ENCODE measurements at regions not wholly inside any gene's neighbourhood (a gene's known extent, or its start where the extent isn't known, plus 50 kb on each side); places are given as distances from the start of the nearest gene placed in this dataset.
A peak's percentile ranks its signal among the peaks of the same experiment; 100 is the strongest.

- H3K36me3 ChIP-seq (ENCODE audit: control insufficient read depth, insufficient read depth, low read length): no peaks in the 10 kb centered on the region
- no peaks in the 10 kb centered on the region for H3K9me3 ChIP-seq (ENCODE audit: control insufficient read depth, insufficient read depth, low read length)
- WGBS (ENCODE audit: insufficient coverage): no CpG with 5 or more reads among the region's 2 CpGs
- H3K4me3 ChIP-seq (ENCODE audit: low read depth, low read length): no peak overlapping the region
- no peak overlapping the region for H3K27ac ChIP-seq (ENCODE audit: low read depth, low read length)
- H3K4me1 ChIP-seq (ENCODE audit: control insufficient read depth, insufficient read depth, low read length): no peaks in the 10 kb centered on the region
- DNase-seq (ENCODE audit: low read depth in 4 of 6, low spot score in 6 of 6): no peak
- no peaks in the 10 kb centered on the region for H3K27me3 ChIP-seq (ENCODE audit: control insufficient read depth, insufficient read depth, low read length)
These were observed 1382.8 kb upstream of the CELF4 start for GRCh38 chr18:38948436-38948835.

DNA sequence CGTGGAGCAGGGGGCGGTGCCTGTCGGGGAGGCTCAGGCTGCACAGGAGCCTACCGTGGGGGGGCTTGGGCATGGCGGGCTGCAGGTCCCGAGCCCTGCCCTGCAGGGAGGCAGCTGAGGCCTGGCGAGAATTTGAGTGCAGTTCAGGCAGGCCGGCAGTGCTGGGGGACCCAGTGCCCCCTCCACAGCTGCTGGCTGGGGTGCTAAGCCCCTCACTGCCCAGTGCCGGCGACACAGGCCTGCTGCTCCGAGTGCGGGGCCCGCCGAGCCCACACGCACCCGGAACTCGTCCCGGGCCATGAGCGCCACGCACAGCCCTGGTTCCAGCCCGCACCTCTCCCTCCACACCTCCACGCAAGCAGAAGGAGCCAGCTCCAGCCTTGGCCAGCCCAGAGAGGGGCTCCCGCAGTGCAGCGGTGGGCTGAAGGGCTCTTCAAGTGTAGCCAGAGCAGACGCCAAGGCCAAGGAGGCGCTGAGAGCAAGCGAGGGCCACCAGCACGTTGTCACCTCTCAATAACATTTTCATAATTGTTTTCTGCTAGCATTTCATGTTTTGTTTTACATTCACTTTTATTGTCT, 1378.9 kb upstream of the CELF4 start:
- Histone ChIP-seq H3K9me3 (ENCODE audit: control insufficient read depth, insufficient read depth, low read length) (no peaks in the 10 kb centered on the region), H3K27me3 (ENCODE audit: control insufficient read depth, insufficient read depth, low read length) (no peaks in the 10 kb centered on the region), H3K27ac (ENCODE audit: low read depth, low read length) (no peak overlapping the region), H3K36me3 (ENCODE audit: control insufficient read depth, insufficient read depth, low read length) (no peaks in the 10 kb centered on the region), H3K4me3 (ENCODE audit: low read depth, low read length) (no peak overlapping the region), H3K4me1 (ENCODE audit: control insufficient read depth, insufficient read depth, low read length) (no peaks in the 10 kb centered on the region)
- no peak for DNase-seq (ENCODE audit: low read depth in 4 of 6, low spot score in 6 of 6)
- WGBS (ENCODE audit: insufficient coverage): 87% methylated on average over 28 of the region's 28 CpGs

GRCh38 chr18:38941711-38942561, 1376.3 kb upstream of the CELF4 start:
- 43% methylated on average over 7 of the region's 9 CpGs for WGBS (ENCODE audit: insufficient coverage)
- Histone ChIP-seq H3K9me3 (ENCODE audit: control insufficient read depth, insufficient read depth, low read length) (no peaks in the 10 kb centered on the region), H3K4me3 (ENCODE audit: low read depth, low read length) (no peak overlapping the region), H3K27ac (ENCODE audit: low read depth, low read length) (no peak overlapping the region), H3K27me3 (ENCODE audit: control insufficient read depth, insufficient read depth, low read length) (no peaks in the 10 kb centered on the region), H3K4me1 (ENCODE audit: control insufficient read depth, insufficient read depth, low read length) (no peaks in the 10 kb centered on the region), H3K36me3 (ENCODE audit: control insufficient read depth, insufficient read depth, low read length) (no peaks in the 10 kb centered on the region)
- DNase-seq (ENCODE audit: low read depth in 4 of 6, low spot score in 6 of 6): peak in 1 of 6 donors; percentile 26

GRCh38 chr18:38940863-38941531, 1375.4 kb upstream of the CELF4 start:
- Histone ChIP-seq H3K27me3 (ENCODE audit: control insufficient read depth, insufficient read depth, low read length) (no peaks in the 10 kb centered on the region), H3K27ac (ENCODE audit: low read depth, low read length) (no peak overlapping the region), H3K36me3 (ENCODE audit: control insufficient read depth, insufficient read depth, low read length) (no peaks in the 10 kb centered on the region), H3K4me3 (ENCODE audit: low read depth, low read length) (no peak overlapping the region), H3K9me3 (ENCODE audit: control insufficient read depth, insufficient read depth, low read length) (no peaks in the 10 kb centered on the region), H3K4me1 (ENCODE audit: control insufficient read depth, insufficient read depth, low read length) (no peaks in the 10 kb centered on the region)
- 94% methylated on average over 11 of the region's 13 CpGs for WGBS (ENCODE audit: insufficient coverage)
- DNase-seq (ENCODE audit: low read depth in 4 of 6, low spot score in 6 of 6): no peak

- H3K4me3 ChIP-seq (ENCODE audit: low read depth, low read length): no peak overlapping the region
- no peak overlapping the region for H3K27ac ChIP-seq (ENCODE audit: low read depth, low read length)
- H3K27me3 ChIP-seq (ENCODE audit: control insufficient read depth, insufficient read depth, low read length): no peaks in the 10 kb centered on the region
- H3K36me3 ChIP-seq (ENCODE audit: control insufficient read depth, insufficient read depth, low read length): no peaks in the 10 kb centered on the region
- no peaks in the 10 kb centered on the region for H3K9me3 ChIP-seq (ENCODE audit: control insufficient read depth, insufficient read depth, low read length)
- no peaks in the 10 kb centered on the region for H3K4me1 ChIP-seq (ENCODE audit: control insufficient read depth, insufficient read depth, low read length)
- no peak for DNase-seq (ENCODE audit: low read depth in 4 of 6, low spot score in 6 of 6)
These were observed 1374.9 kb upstream of the CELF4 start for GRCh38 chr18:38940475-38940862.

DNA sequence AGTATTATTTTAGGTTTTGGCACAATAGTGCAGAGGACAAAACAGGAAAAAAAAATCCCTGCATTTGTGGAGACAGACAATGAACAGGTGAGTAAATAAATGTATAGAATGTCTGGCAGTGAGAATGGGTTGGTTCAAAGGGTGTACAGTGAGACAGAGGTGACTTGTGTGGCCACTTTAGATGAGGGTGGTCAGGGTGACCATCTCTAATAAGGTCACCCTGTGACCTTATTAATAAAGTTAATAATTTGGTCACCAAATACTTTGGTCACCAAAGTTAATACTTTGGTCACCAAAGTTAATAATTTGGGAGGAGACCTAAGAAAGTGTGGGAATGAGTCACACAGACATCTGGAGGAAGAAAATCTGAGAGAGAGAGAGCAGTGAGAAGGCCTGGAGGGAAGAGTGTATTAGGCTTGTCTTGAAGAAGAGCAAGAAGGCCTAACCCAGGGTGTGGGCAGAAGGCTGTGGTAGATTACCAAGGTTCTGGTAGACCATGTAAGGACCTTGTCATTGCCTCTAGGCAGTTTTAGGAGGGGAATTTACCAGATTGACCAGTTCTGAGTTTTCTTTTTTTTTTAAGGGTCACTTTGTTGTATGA, 1368.4 kb upstream of the CELF4 start:
- H3K27ac ChIP-seq (ENCODE audit: low read depth, low read length): no peak overlapping the region
- H3K36me3 ChIP-seq (ENCODE audit: control insufficient read depth, insufficient read depth, low read length): no peaks in the 10 kb centered on the region
- H3K4me3 ChIP-seq (ENCODE audit: low read depth, low read length): no peak overlapping the region
- DNase-seq (ENCODE audit: low read depth in 4 of 6, low spot score in 6 of 6): no peak
- no peaks in the 10 kb centered on the region for H3K27me3 ChIP-seq (ENCODE audit: control insufficient read depth, insufficient read depth, low read length)
- no peaks in the 10 kb centered on the region for H3K4me1 ChIP-seq (ENCODE audit: control insufficient read depth, insufficient read depth, low read length)
- H3K9me3 ChIP-seq (ENCODE audit: control insufficient read depth, insufficient read depth, low read length): no peaks in the 10 kb centered on the region

DNA sequence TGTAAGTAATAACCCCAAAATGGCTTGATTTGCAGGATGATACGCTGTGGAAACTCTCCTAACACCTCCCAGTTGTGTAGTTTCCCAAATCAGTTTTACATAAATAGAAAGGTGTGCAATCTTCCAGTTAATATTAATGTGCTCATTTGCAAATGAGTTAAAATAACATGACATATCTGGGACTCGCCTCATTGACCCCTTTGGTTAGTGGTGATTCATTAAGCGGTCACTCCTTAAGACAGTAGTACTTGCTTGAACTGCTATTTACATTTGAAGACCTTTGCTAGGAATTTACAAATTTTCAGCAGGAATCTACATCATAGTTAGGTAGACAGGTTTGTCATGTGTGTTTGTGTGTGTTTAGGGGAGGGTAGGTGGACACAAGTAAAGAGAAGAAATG, 1367.7 kb upstream of the CELF4 start:
- H3K9me3 ChIP-seq (ENCODE audit: control insufficient read depth, insufficient read depth, low read length): no peaks in the 10 kb centered on the region
- no peaks in the 10 kb centered on the region for H3K27me3 ChIP-seq (ENCODE audit: control insufficient read depth, insufficient read depth, low read length)

GRCh38 chr18:38932752-38933151, 1367.2 kb upstream of the CELF4 start:
- H3K9me3 ChIP-seq (ENCODE audit: control insufficient read depth, insufficient read depth, low read length): no peaks in the 10 kb centered on the region
- DNase-seq (ENCODE audit: low read depth in 4 of 6, low spot score in 6 of 6): no peak
- H3K4me3 ChIP-seq (ENCODE audit: low read depth, low read length): no peak overlapping the region
- WGBS (ENCODE audit: insufficient coverage): no CpG with 5 or more reads among the region's 3 CpGs
- H3K27me3 ChIP-seq (ENCODE audit: control insufficient read depth, insufficient read depth, low read length): no peaks in the 10 kb centered on the region
- H3K36me3 ChIP-seq (ENCODE audit: control insufficient read depth, insufficient read depth, low read length): no peaks in the 10 kb centered on the region
- no peak overlapping the region for H3K27ac ChIP-seq (ENCODE audit: low read depth, low read length)
- H3K4me1 ChIP-seq (ENCODE audit: control insufficient read depth, insufficient read depth, low read length): no peaks in the 10 kb centered on the region

More for the DNA sequence above, 1367.7 kb upstream of the CELF4 start:
- H3K4me3 ChIP-seq (ENCODE audit: low read depth, low read length): no peak overlapping the region
- H3K4me1 ChIP-seq (ENCODE audit: control insufficient read depth, insufficient read depth, low read length): no peaks in the 10 kb centered on the region
- no peak overlapping the region for H3K27ac ChIP-seq (ENCODE audit: low read depth, low read length)
- whole genome bisulfite sequencing (ENCODE audit: insufficient coverage): no CpG with 5 or more reads among the region's 3 CpGs
- DNase-seq (ENCODE audit: low read depth in 4 of 6, low spot score in 6 of 6): peak in 1 of 6 donors; percentile 11
- no peaks in the 10 kb centered on the region for H3K36me3 ChIP-seq (ENCODE audit: control insufficient read depth, insufficient read depth, low read length)

DNA sequence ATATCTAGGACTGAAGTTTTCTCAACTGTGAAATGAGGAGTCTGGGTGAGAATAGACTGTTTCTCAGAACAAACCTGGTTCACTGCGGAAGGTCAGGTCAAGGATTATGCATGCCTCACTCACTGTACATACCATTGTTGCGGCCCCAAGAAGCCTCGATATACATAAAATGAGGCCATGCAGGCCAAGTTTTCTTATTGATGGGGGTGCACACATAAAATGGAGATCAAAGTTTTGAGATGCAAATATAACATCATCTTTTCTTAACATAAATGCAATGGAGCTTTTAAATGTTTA, 1366.1 kb upstream of the CELF4 start:
- WGBS (ENCODE audit: insufficient coverage): no CpG with 5 or more reads among the region's 3 CpGs
- H3K4me3 ChIP-seq (ENCODE audit: low read depth, low read length): no peak overlapping the region
- H3K27ac ChIP-seq (ENCODE audit: low read depth, low read length): no peak overlapping the region
- H3K36me3 ChIP-seq (ENCODE audit: control insufficient read depth, insufficient read depth, low read length): no peaks in the 10 kb centered on the region
- no peaks in the 10 kb centered on the region for H3K27me3 ChIP-seq (ENCODE audit: control insufficient read depth, insufficient read depth, low read length)
- H3K9me3 ChIP-seq (ENCODE audit: control insufficient read depth, insufficient read depth, low read length): no peaks in the 10 kb centered on the region
- no peaks in the 10 kb centered on the region for H3K4me1 ChIP-seq (ENCODE audit: control insufficient read depth, insufficient read depth, low read length)
- DNase-seq (ENCODE audit: low read depth in 4 of 6, low spot score in 6 of 6): no peak
